ENCODE measurements at regions not wholly inside any gene's neighbourhood (a gene's known extent, or its start where the extent isn't known, plus 50 kb on each side); places are given as distances from the start of the nearest gene placed in this dataset.

DNA sequence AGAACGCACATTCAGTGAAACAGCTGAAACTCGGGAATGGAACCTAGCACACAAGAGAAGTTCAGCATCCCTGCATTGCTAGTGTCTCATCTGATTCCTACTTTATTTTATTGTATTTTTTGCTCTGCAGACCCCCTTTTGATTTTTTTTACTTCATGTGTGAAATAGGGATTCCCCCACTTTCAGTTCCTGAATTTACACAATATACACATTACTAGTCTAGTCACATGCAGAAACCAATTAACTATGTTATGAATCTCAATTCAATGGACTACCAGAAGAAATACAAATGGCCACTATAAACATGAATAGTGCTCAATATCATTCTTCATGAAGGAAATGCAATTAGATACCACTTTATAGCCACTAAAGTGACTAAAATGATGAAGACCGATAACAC is 386.1 kb upstream of the COBL start:
- no peaks in the 10 kb centered on the region for H3K27me3 Mint-ChIP-seq (ENCODE audit: low read depth)
- H3K36me3 Mint-ChIP-seq (ENCODE audit: low read depth) = no peaks in the 10 kb centered on the region
- ATAC-seq (no peak), DNase-seq (no peak)
- H3K4me3 Mint-ChIP-seq = no peak overlapping the region
- H3K4me1 Mint-ChIP-seq (ENCODE audit: low read depth) = no peaks in the 10 kb centered on the region
- peaks cover 4% of the 10 kb centered on the region for H3K9me3 Mint-ChIP-seq (ENCODE audit: insufficient read depth)
- no peak overlapping the region for H3K27ac Mint-ChIP-seq
- POLR2A ChIA-PET = no interaction called here
- CTCF ChIA-PET = no interaction called here

DNA sequence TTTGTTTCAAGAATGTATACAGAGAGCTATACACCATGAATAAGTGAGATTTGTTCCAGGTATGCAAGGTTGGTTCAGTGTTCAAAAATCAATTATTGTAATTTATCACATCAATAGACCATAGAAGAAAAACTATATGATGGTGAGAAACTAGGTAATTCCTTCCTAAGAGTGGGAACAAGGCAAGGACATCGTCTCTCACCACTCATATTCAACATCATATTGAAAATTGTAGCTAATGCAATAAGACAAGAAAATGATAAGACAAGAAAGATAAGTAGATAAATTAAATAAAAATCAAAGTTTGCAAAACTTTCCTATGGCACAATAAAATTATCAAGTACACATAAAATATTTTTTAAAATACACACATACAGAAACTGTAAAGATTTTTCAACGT is 385.3 kb upstream of the COBL start:
- no peaks in the 10 kb centered on the region for H3K4me1 Mint-ChIP-seq (ENCODE audit: low read depth)
- CTCF ChIA-PET = no interaction called here
- no peak for ATAC-seq
- H3K36me3 Mint-ChIP-seq (ENCODE audit: low read depth) = no peaks in the 10 kb centered on the region
- POLR2A ChIA-PET = no interaction called here
- H3K27ac Mint-ChIP-seq = no peak overlapping the region
- no peak overlapping the region for H3K4me3 Mint-ChIP-seq
- H3K9me3 Mint-ChIP-seq (ENCODE audit: insufficient read depth) = peaks cover 4% of the 10 kb centered on the region
- no peak for DNase-seq
- no peaks in the 10 kb centered on the region for H3K27me3 Mint-ChIP-seq (ENCODE audit: low read depth)

DNA sequence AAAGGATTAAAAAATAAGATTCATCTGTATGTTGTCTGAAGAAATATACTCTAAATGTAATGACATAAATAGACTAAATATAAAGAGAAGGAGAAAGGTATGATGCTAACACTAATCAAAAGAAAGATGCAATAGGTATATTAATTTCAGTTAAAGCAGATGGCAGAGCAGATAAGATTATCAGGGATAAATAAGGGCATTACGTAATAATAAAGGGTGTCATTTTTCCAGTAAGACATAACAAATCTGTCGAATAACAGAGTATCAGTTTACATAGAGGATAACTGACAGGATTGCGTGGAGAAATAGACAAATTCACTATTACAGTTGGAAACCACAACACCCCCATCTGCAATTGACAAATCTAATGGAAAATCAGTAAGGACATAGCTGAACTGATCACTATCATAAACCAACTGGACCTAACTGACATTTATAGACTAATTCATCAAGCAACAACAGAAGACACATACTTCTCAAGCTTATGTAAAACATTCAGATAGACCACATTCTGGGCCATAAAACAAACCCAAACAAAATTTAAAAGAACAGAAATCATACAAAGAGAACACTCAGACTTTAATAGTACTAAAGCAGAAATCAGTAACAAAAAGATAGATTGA is 384.1 kb upstream of the COBL start:
- CTCF ChIA-PET = no interaction called here
- POLR2A ChIA-PET = no interaction called here

DNA sequence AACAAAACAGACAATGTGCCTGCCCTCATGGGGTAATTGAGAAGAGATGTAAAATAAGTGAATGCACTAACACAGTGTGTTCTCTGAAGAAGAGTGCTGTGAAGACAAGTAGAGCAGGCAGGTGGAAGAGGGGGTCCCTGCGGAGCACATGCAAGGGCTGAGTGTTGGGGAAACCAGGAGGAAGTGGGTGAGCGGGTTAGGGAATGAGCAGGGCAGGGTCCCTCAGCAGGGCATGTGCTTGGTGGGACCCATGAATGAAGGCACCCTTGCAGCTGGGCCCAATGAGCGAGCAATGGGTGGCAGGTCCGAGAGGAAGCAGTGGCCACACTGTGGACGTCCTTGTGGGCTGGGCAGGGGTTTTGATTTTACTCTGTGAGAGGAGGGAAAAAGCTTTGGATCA is 376.6 kb upstream of the COBL start:
- DNase-seq (no peak), ATAC-seq (no peak)
- Mint-ChIP-seq H3K27ac (no peak overlapping the region), H3K4me1 (ENCODE audit: low read depth) (no peaks in the 10 kb centered on the region), H3K4me3 (no peak overlapping the region), H3K9me3 (ENCODE audit: insufficient read depth) (no peaks in the 10 kb centered on the region), H3K27me3 (ENCODE audit: low read depth) (no peaks in the 10 kb centered on the region), H3K36me3 (ENCODE audit: low read depth) (no peaks in the 10 kb centered on the region)
- CTCF ChIA-PET = no interaction called here
- POLR2A ChIA-PET = no interaction called here

More for the DNA sequence above, 384.1 kb upstream of the COBL start:
- ATAC-seq (no peak), DNase-seq (no peak)
- Mint-ChIP-seq H3K36me3 (ENCODE audit: low read depth) (no peaks in the 10 kb centered on the region), H3K4me1 (ENCODE audit: low read depth) (no peaks in the 10 kb centered on the region), H3K9me3 (ENCODE audit: insufficient read depth) (peaks cover 4% of the 10 kb centered on the region), H3K27ac (no peak overlapping the region), H3K27me3 (ENCODE audit: low read depth) (no peaks in the 10 kb centered on the region), H3K4me3 (no peak overlapping the region)

DNA sequence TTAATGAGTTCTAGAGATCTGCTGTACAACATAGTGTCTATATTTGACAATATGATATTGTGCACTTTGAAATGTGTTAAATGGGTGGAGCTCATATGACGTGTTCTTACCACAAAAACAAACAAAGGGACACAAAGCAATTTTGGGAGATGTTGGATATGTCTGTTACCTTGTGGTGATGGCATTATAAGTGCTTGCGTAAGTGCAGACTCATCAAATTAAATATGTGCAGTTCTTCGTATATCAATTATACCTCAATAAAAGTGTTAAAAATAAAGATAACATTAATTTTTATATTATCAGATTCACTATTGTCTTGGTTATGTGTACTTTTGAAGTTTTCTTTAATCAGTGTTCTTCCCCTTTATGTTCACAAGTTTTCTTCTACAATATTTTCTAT is 372.9 kb upstream of the COBL start:
- no peak for ATAC-seq
- DNase-seq = no peak
- Mint-ChIP-seq H3K9me3 (ENCODE audit: insufficient read depth) (peaks cover 16% of the 10 kb centered on the region), H3K27me3 (ENCODE audit: low read depth) (no peaks in the 10 kb centered on the region), H3K4me1 (ENCODE audit: low read depth) (no peaks in the 10 kb centered on the region), H3K4me3 (no peak overlapping the region), H3K27ac (no peak overlapping the region), H3K36me3 (ENCODE audit: low read depth) (no peaks in the 10 kb centered on the region)
- CTCF ChIA-PET = no interaction called here
- POLR2A ChIA-PET = no interaction called here

DNA sequence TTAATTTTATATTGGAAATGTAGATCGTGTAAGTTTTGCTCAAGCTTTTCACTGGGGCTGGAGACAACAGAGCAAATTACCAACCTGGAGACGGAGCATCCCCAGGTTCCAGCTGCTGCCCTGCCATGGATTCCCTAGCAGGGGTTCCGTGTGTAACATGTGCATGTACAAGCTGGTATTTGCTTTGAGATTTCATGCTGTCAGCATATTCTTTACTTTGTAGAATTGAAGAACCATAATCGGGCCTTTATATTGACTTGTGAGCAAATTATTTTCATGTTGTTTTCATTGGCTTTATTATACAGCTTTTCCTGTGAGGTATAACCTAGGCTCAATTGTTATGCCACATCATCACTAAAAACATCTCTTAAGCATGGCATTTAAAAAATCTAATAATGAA is 369.2 kb upstream of the COBL start:
- H3K27ac Mint-ChIP-seq = no peak overlapping the region
- no peaks in the 10 kb centered on the region for H3K4me1 Mint-ChIP-seq (ENCODE audit: low read depth)
- DNase-seq (no peak), ATAC-seq (no peak)
- H3K27me3 Mint-ChIP-seq (ENCODE audit: low read depth) = no peaks in the 10 kb centered on the region
- CTCF ChIA-PET = no interaction called here
- peaks cover 16% of the 10 kb centered on the region for H3K9me3 Mint-ChIP-seq (ENCODE audit: insufficient read depth)
- POLR2A ChIA-PET = no interaction called here
- no peaks in the 10 kb centered on the region for H3K36me3 Mint-ChIP-seq (ENCODE audit: low read depth)
- H3K4me3 Mint-ChIP-seq = no peak overlapping the region

DNA sequence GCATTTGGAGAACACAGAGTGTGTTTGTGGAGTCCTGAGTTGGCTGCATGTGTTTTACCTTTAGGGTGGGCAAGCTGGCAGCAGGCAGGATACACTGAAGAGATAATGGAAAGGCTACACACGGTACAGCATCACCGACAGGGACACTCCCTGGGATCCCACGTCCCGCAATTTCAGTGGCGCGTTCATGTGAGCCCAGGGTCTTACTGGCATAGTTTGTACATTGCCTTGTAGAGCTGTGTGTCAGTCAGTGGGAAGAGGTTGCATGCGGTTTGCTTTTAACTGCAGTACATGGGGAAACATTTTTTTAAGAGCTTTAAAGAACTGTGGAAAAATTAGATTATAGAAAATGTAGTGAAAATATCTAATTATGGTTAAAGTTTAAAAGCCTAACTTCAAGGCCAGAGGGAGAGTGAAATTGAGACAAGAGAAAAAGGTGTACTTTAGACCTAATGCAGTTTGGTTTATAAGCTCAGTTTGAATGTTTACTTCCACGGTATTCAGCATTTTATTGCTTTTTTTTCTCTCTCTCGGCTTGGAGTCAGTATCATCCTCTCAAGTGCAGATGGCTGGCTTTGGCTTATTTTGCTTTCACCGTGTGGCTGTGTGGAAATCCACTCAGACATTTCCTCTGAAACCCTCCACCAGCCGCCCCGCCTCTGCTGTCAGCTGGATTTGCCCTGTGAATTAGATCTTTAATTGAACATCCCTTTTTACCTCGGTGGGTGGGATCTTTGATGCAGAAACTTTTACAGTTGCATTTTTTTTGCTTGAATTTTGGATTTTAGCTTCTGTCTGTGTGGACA is 364.2 kb upstream of the COBL start:
- Mint-ChIP-seq H3K9me3 (ENCODE audit: insufficient read depth) (peaks cover 10% of the 10 kb centered on the region), H3K27me3 (ENCODE audit: low read depth) (no peaks in the 10 kb centered on the region), H3K4me1 (ENCODE audit: low read depth) (no peaks in the 10 kb centered on the region), H3K4me3 (no peak overlapping the region), H3K36me3 (ENCODE audit: low read depth) (no peaks in the 10 kb centered on the region), H3K27ac (no peak overlapping the region)
- ChIA-PET CTCF (no interaction called here), POLR2A (no interaction called here)
- ATAC-seq = no peak
- DNase-seq = no peak

DNA sequence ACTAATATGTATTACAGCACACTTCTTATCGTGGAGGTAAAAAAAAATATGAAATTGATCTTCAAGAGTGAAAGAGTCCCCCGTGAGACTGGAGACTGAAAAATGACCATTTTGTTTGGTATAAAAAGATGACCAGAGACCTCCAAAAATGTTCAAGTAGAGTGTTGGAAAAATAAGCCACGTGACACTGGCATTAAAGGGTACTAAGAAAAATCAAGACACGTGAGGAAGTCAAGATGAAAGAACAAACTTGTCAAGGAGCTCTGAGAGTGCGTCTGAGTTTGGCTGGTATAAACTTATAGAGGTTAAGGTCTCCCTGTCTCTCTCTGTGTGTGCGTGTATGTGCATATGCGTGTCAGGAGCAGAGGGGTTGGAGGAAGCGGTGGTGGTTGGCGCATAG is 362.7 kb upstream of the COBL start:
- Mint-ChIP-seq H3K36me3 (ENCODE audit: low read depth) (no peaks in the 10 kb centered on the region), H3K4me1 (ENCODE audit: low read depth) (no peaks in the 10 kb centered on the region), H3K27me3 (ENCODE audit: low read depth) (no peaks in the 10 kb centered on the region), H3K9me3 (ENCODE audit: insufficient read depth) (no peaks in the 10 kb centered on the region), H3K4me3 (no peak overlapping the region), H3K27ac (no peak overlapping the region)
- ATAC-seq (no peak), DNase-seq (no peak)
- ChIA-PET CTCF (no interaction called here), POLR2A (no interaction called here)

DNA sequence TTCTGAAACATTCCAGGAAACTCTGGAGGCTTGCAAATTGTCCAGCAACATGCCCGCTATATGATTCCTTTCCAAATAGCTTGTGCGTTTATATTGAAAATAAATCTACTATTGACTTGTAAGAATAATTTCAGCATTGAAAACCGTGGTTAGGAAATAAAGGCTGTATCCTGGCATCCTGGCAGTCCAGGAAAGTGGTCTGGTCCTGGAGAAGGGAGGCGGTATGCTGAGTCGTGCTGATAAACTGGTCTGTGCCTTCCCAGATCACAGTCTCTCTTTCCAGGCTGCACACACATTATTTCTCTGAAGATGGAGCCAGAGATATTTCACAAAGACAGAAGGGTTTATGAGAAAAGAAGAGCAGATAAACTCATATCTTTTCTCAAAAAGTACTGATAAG is 350.1 kb upstream of the COBL start:
- ChIA-PET POLR2A (no interaction called here), CTCF (no interaction called here)
- H3K36me3 Mint-ChIP-seq (ENCODE audit: low read depth) = no peaks in the 10 kb centered on the region
- H3K4me3 Mint-ChIP-seq = no peak overlapping the region
- no peak for ATAC-seq
- H3K9me3 Mint-ChIP-seq (ENCODE audit: insufficient read depth) = no peaks in the 10 kb centered on the region
- H3K27me3 Mint-ChIP-seq (ENCODE audit: low read depth) = no peaks in the 10 kb centered on the region
- no peak for DNase-seq
- H3K27ac Mint-ChIP-seq = no peak overlapping the region
- no peaks in the 10 kb centered on the region for H3K4me1 Mint-ChIP-seq (ENCODE audit: low read depth)

DNA sequence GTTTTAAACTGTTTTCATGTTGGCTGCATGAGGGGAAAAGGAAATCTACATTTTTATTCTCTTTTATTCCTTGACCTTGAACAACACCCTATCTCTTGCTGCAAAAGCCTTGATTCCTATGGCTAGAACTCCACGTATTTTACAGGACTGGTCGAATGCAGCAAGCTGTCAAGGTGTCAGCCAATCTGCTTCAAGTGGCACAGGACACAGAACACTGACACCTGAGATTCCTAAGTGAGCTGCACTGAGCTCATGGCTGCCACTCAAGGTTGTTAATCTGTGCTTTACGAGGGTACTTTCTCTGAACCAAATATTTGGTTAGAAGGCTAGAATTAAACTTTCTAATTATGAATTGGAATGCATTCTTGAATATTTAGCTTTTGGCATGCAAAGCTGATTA is 349.7 kb upstream of the COBL start:
- no peaks in the 10 kb centered on the region for H3K36me3 Mint-ChIP-seq (ENCODE audit: low read depth)
- no peak for ATAC-seq
- H3K27me3 Mint-ChIP-seq (ENCODE audit: low read depth) = no peaks in the 10 kb centered on the region
- H3K4me1 Mint-ChIP-seq (ENCODE audit: low read depth) = no peaks in the 10 kb centered on the region
- DNase-seq = no peak
- no peak overlapping the region for H3K27ac Mint-ChIP-seq
- ChIA-PET POLR2A (no interaction called here), CTCF (no interaction called here)
- no peaks in the 10 kb centered on the region for H3K9me3 Mint-ChIP-seq (ENCODE audit: insufficient read depth)
- no peak overlapping the region for H3K4me3 Mint-ChIP-seq

DNA sequence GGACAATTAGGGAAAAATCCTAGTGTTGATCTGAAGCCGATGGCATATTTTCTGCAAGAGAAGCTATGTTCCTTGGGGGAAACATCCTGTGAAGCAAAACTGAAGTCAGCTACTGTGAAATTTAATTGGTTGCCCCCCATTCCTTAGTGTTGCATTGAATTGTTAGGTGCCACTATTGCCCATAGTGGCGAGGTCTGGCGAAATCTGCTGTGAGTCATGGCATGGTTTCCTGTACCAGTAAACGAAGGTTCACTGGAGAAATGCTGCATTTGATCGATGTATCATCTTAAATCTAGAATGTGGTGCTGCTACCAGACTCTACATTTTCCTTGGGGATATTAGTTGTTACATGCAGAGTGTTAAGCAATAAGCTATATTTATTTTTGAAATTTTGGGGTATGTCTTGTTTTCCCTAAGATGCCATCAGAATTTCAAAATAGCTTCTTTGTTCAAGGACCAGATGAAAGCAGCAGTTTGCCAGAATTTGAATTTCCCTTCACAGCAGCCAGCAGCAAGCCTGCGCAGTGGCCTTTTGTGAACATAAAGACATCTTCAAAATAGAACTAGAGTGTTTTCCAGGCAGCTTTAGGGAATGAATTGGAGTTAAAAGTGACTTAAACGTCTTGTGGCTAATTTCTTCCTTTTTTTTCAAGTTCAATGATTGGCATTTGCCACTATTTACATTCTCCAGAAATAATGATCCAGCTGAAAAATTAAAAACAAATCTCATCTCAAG is 348.6 kb upstream of the COBL start:
- ChIA-PET POLR2A (no interaction called here), CTCF (no interaction called here)
- DNase-seq (no peak), ATAC-seq (no peak)
- no peak overlapping the region for H3K4me3 Mint-ChIP-seq
- no peaks in the 10 kb centered on the region for H3K36me3 Mint-ChIP-seq (ENCODE audit: low read depth)
- H3K9me3 Mint-ChIP-seq (ENCODE audit: insufficient read depth) = no peaks in the 10 kb centered on the region
- H3K27me3 Mint-ChIP-seq (ENCODE audit: low read depth) = no peaks in the 10 kb centered on the region
- H3K4me1 Mint-ChIP-seq (ENCODE audit: low read depth) = no peaks in the 10 kb centered on the region
- no peak overlapping the region for H3K27ac Mint-ChIP-seq

DNA sequence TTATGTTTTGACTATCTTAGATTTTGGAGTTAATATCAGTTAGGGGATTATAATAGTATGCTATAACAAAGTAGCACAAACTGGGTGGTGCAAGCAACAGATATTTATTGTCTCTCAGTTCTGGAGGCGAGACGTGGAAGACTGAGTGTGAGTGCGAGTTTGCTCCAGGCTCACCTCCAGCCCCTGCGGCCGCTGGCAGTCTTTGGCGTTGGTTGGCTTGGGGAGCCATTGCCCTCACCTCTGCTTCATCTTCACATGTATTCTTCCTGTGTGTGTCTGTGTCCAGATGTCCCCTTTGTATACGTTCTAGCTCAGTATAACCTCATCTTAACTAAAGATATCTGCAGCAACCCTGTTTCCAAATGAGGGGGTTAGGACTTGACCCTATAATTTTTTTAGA is 343.9 kb upstream of the COBL start:
- Mint-ChIP-seq H3K4me1 (ENCODE audit: low read depth) (no peaks in the 10 kb centered on the region), H3K27me3 (ENCODE audit: low read depth) (no peaks in the 10 kb centered on the region), H3K9me3 (ENCODE audit: insufficient read depth) (no peaks in the 10 kb centered on the region), H3K36me3 (ENCODE audit: low read depth) (no peaks in the 10 kb centered on the region), H3K4me3 (no peak overlapping the region), H3K27ac (no peak overlapping the region)
- ATAC-seq (no peak), DNase-seq (no peak)
- POLR2A ChIA-PET = no interaction called here
- CTCF ChIA-PET = no interaction called here

All from activated CD8-positive, alpha-beta T cell treated with anti-CD3 and anti-CD28 coated beads, Interleukin-2, amount 10 ng/mL, durations not matched to agents 7 days and 5 days (primary cell).